GM19099 (cell line): ENCODE measurements at regions not wholly inside any gene's neighbourhood (a gene's known extent, or its start where the extent isn't known, plus 50 kb on each side); places are given as distances from the start of the nearest gene placed in this dataset.

Experiments
- POLR2A ChIP-seq: IDR thresholded peaks from 3 replicates; pipeline ENCODE4 v1.6.1; 2011; ENCODE audit warnings: low read depth; ENCODE audit not compliant: insufficient read length; ENCODE audit errors: extremely low read depth

- TF ChIP-seq POLR2A: no peak
These were observed 54.8 kb downstream of the CCDC71L start for GRCh38 chr7:106606120-106606519.

GRCh38 chr7:106604971-106605370 lies 56.0 kb downstream of the CCDC71L start:
- TF ChIP-seq POLR2A: no peak

- no peak for TF ChIP-seq POLR2A
These were observed 56.5 kb downstream of the CCDC71L start for GRCh38 chr7:106604303-106604924.

- TF ChIP-seq POLR2A: no peak
These were observed 57.6 kb downstream of the CCDC71L start for GRCh38 chr7:106603346-106603745.

- no peak for TF ChIP-seq POLR2A
These were observed 58.9 kb downstream of the CCDC71L start for GRCh38 chr7:106602062-106602461.

- no peak for TF ChIP-seq POLR2A
These were observed 60.2 kb downstream of the CCDC71L start for GRCh38 chr7:106600569-106601373.

- TF ChIP-seq POLR2A: no peak
These were observed 61.6 kb downstream of the CCDC71L start for GRCh38 chr7:106599343-106599698.

- no peak for TF ChIP-seq POLR2A
These were observed 62.2 kb downstream of the CCDC71L start for GRCh38 chr7:106598663-106599342.

GRCh38 chr7:106597751-106598546 lies 63.0 kb downstream of the CCDC71L start:
- TF ChIP-seq POLR2A: no peak

- no peak for TF ChIP-seq POLR2A
These were observed 63.9 kb downstream of the CCDC71L start for GRCh38 chr7:106597014-106597413.

- TF ChIP-seq POLR2A: no peak
These were observed 65.0 kb downstream of the CCDC71L start for GRCh38 chr7:106595922-106596321.

GRCh38 chr7:106593028-106593417 lies 67.9 kb downstream of the CCDC71L start:
- no peak for TF ChIP-seq POLR2A

- no peak for TF ChIP-seq POLR2A
These were observed 68.5 kb downstream of the CCDC71L start for GRCh38 chr7:106592282-106593027.

- TF ChIP-seq POLR2A: no peak
These were observed 69.8 kb downstream of the CCDC71L start for GRCh38 chr7:106591146-106591545.
